ENCODE measurements at regions not wholly inside any gene's neighbourhood (a gene's known extent, or its start where the extent isn't known, plus 50 kb on each side); places are given as distances from the start of the nearest gene placed in this dataset.

DNA sequence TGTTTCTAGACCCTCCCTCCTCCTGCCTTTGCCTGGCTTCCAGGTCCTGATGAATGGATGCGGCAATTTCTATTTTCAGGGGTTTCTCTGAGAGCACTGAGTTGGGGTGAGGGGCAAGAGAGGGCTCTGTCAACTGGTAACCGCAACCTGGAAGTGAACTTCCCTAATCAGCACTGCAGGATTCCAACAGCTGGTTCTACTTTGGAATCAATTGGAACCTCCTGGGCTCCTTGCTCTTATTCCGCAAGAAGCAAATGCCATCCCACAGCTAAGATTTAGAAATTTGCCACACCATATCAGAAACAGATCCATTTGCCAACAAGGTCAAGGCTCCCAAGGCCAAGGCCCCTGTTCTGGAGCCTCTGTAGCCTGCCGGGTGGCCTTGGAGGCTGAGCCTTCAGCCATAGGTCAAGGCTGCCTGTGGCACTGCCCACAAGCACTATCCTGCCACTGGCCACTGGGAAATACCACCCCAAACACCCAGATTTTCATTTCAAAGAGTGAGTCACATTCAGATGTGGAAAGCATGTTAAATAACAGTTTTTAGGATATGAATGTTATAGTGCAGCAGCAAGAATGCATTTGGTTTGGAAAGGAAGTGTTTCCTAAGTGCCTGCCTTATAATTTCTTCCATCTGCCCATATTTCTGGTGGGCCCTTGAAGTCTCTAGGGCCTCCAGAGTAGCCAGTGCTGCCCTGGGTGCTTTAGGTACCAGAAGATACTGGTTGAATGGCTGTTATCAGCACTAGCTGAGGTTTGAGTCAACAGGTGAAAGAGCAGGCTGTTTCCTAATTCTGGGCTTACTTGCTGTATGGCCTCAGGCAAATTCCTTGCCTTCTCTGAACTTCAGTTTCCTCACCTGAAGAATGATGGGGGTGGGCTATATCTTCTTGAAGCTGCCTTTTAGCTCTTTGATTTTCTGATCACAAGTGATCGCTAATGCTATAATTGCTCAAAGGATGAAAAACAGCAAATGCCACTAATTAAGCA, 56.3 kb upstream of the JUN start:
- no peak for TF ChIP-seq EZH2 (IDR thresholded peaks at IDR 0.05; ENCODE audit: borderline replicate concordance, low read depth, low read length, poor library complexity, severe bottlenecking)
- TF ChIP-seq, protein P1, sequence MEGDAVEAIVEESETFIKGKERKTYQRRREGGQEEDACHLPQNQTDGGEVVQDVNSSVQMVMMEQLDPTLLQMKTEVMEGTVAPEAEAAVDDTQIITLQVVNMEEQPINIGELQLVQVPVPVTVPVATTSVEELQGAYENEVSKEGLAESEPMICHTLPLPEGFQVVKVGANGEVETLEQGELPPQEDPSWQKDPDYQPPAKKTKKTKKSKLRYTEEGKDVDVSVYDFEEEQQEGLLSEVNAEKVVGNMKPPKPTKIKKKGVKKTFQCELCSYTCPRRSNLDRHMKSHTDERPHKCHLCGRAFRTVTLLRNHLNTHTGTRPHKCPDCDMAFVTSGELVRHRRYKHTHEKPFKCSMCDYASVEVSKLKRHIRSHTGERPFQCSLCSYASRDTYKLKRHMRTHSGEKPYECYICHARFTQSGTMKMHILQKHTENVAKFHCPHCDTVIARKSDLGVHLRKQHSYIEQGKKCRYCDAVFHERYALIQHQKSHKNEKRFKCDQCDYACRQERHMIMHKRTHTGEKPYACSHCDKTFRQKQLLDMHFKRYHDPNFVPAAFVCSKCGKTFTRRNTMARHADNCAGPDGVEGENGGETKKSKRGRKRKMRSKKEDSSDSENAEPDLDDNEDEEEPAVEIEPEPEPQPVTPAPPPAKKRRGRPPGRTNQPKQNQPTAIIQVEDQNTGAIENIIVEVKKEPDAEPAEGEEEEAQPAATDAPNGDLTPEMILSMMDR (conservative IDR thresholded peaks at IDR 0.05; ENCODE audit: low read depth, low read length) = no peak

Data from A673 (cell line).